Stimulated activated CD8-positive, alpha-beta memory T cell treated with anti-CD3 and anti-CD28 coated beads, Interleukin-12 subunit alpha, Interleukin-12 subunit beta, amount 100 ng/mL, for 4 hours (primary cell): ENCODE measurements at regions not wholly inside any gene's neighbourhood (a gene's known extent, or its start where the extent isn't known, plus 50 kb on each side); places are given as distances from the start of the nearest gene placed in this dataset.

Experiments
- DNase-seq: peaks from one replicate; pipeline ENCODE4 v3.0.0-alpha.2; 2020; ENCODE audit warnings: low read depth

DNA sequence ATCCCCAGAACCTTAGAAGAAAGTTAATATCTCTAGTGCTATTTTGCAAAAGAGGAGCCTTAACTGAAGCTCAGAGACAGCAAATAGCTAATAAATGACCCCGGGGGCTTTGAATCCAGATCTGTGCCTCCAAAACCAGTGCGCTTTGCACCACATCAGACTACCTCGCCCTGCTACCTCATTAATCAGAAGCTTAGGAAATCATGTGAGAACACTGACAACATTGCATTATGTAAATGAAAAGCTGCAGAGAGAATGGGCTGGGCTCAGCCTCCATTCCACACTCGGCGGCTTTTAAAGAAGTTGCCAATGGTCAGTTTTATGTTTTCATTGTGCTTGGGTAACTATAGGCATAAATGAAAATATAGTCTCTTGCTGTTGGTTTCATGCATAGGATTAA, 54.0 kb upstream of the STMND1 start:
- DNase-seq: no peak

DNA sequence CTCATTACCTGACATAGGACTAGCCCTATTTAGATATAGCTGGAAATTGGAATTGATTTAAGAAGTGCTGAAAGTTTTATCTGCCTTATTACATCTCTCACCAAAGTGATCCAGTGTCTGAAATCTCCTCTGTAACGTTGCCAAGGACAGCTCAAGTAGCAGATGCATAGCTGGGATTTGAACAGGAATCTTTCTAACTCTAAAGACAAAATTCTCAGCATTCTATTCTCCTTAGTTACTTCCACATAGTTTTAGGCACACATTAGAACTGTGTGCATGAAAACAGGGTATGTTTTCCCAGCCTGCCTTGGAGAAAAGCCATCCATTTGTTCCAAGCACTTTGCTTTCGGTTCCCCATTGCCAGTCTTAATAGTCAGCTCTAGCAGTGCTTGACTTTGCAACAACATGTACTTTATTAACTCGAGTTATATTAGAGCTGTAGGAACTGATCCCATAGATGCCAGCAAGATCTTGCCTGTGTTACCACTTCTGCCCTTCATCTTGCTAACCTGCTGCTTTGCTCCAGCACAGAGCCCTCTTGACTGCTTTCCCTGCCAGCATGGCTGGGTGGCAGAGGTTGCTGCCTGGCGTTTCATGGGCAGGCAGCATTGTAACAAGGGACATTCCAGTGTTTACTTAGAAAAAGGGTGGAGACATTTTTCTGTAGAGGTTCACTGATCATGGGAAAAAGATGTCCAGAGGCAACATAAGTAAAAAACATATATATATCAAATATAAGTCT, 56.1 kb upstream of the STMND1 start:
- no peak for DNase-seq

DNA sequence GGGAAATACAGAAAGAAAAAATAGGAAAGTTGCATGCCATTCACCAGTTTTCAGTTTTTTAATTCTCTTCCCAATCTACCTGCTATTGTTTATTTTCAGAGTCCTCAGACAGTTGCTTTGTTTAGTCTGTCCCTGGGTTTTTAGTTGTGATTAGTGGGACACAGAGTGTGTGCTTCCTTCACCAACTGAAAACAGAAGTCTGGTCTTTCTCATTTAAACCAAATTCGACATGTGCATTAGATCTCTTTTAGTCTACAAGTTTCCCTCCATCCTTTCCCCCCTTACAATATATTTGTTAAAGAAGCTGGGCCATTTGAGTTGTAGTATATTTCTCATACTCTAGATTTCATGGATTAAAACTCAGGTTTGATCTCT, 58.7 kb upstream of the STMND1 start:
- DNase-seq: no peak

DNA sequence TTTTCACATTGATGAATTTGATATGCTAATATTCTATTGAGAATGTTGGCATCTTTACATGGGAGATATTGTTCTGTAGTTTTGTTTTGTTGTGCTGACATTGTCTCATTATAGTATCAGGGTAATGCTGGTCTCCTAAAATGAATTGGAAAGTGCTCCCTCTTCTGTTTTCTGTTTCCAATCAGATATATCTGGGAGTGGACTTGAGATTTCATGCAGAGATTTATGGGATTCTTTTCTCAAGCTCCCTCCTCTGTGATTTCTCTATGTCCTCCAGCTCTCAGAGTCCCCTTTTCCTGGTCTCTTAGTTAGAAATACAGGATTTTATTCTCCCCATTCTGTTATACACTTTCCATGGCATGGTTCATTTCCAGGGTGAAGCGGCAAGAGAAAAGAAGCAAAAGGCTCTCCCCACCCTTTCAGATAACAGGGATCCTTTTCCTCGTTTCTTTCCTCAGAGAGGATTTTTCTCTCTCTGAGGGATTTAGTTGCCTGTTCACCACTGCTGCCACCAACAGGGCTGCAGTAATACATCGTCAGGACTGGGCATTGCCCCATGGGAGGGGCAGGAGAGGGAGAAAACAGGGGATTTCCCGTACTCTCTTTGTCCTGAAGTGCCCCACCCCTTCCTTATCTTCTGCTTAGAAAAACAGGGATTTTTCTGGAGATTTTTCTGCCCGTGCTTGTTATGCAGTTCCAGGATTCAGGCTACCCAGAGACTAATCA, 59.3 kb upstream of the STMND1 start:
- no peak for DNase-seq

DNA sequence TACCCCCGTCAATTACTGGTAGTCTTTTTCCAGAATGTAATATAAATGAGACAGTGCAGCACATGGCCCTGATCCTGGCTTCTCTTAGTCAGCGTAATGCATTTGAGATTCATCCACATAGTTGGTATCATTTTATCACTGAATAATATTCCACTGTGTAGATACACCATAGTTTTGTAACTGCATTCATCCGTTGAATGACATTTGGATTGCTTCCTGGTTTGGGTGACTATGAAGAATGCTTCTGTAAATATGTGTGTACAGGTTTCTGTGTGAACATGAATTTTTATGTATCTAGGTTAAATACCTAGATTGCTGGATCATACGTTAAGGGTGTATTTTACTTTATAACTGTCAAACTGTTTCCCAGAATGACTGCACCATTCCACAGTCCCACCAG, 62.6 kb upstream of the STMND1 start:
- no peak for DNase-seq

DNA sequence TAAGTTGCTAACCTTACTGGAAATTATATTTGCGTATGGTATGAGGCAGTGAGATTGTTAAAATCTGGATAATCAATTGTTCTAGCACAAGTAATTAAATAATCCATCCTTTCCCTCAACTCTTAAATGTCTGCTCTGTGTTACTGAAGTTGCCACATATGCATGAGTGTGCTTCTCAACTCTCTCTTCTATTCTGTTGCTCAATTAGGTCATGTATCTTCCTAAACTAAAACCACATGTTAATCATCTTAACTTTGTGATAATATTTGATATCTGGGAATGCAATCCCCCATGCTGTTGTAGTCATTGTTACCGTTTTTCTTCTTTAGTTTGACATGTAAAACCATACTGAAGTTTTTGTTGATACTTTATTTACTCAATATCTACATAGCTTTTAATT, 63.5 kb upstream of the STMND1 start:
- no peak for DNase-seq

DNA sequence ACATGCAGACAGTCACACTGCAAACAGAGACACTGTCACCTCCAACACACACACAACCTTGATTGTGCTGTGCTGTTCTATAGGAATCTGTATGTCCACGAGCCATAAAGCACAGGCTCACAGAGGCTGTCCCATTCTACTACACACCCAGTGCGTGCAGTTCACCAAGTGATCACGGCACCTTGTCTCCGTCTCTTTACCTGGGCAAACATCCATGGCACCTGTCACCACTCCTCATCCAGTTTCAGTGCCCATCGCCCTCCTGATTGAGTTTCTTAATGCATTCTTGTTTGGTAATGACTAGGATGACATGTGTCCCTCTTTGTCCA, 65.8 kb upstream of the STMND1 start:
- no peak for DNase-seq

DNA sequence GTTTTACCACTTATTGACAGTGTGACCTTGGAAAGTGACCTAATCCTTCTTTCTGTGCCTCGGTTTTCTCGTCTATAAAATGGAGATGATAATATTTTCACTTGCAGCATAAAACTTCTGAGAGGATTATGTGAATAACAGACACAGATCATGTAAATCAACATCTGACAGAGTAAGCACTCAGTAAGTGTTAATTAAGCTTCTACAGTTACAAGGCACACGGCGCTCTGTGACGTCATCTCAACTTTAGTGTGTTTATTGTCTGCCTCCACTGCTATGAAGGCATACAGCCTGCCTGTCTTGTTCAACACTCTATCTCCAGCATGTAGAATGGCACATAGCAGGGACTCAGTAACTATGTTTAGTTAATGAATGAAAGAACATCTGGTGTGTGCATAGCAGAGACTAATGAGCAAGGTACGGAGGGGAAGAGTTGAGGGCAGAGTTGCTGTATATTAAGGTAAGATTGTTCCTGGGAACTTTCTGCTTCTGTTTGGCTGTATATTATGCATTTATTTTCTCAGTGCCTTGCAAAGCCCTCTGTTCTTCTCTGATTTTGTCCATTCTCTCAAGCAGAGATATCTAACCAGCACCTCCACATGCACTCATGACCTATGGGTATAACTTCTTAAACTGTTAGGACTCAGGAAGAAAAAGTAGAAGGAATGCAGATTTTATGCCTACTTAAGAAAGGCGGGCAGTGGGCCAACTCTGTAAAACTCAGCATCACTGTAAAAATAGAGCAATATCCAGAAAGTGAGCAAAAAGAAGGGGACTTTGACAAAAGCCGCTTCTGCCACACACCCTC, 66.4 kb upstream of the STMND1 start:
- no peak for DNase-seq

DNA sequence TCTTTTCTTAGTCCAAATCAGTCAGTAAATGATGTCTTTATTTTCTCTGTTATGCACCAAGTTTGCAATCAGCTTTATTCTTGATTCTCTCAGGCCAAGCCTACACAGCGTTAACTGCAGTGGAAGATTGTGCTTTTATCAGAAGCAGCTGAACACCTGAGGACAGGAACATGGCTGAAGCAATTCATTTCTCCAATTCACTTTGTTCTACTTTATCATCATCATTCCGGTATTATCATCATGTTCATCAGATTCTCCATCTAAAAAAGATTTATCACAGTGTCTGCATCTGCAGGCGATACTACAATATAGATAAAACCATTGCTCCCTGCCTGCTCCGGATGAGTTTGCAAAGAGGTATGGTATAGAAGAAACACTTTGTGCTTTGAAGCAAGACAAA, 68.1 kb upstream of the STMND1 start:
- DNase-seq: no peak

DNA sequence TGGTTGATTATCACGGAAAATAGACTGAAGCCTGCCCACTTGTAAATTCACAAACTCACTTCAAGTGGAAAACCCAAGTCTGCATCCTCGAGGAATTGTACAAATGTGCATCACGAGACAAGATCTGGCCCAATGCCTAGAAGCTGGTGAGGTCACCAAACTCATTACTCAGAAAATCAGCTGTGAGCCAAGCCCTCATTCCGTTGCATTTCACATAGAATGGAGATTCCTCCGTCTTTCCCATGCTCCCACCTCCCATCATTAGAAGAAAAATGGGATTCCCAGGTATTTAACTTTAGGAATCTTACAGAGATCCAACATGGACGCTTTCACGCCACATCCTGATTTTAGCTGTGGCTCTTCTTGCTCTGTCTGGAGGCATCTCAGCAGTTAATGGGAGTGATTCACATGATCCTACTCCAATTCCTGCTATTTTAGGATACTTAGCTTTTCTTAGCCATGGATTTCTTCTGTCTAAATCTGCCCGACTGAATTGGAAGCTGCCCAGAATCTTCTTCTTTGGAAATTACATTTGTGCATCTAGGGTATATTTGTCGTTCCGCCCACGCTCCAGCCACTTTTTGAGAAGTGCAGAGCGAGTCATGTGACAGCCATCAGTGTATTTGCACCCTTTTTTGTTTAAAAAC, 68.7 kb upstream of the STMND1 start:
- DNase-seq: no peak

DNA sequence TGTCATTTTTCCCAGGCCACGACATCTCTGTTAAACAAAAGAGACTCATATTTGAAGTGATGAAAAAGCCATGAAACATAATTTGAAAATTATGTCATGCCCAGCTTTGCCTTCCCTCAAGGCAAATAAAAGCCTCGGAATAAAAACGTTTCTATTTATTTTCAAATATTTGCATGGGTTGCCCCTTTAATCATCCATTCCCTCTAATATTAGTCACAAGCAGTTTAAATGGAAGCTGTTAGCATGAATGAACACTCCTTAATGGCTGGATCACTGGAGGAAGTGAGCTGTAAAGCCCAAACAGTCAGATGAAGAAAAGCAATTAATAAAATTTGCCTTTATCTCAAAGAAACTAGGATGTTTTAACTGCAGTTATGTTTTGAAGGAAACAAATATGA, 69.3 kb upstream of the STMND1 start:
- no peak for DNase-seq

DNA sequence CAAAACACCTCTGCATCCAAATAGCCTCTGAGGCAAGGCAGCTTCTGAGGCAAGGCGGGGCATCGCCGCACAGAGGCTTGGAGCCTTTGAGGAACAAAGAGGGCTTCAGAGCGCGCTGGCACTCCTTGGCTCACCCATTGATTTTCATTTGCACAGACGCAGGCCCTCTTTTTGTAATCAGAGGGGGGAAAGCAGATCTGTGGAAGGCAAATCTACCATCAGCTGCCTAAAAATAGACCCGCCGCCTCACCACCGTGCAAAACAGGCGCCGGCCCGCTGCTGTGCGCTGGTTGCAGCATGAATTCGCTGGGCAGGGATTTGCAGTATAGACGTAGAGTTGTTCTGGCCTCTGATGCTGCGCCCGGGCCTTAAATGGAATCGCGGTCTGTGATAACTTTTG, 69.9 kb upstream of the STMND1 start:
- no peak for DNase-seq

DNA sequence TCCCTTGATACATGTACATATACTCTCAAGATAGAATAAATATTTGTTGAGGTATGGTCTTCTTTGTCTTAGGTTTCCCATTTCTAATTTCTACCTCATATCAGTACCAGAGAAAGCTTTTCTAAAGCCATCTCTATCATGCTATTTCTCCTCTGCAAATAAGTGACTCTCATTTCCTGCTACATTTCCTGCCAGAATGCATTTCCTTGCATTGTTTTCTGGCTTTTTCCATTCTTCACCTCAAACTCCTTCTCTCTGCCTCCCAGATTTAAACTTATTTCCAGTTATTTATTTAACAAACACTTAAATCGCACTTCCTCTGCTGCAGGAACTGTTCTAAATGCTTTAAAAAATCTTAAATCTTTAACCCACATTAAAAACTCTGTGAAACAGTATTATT, 74.4 kb upstream of the STMND1 start:
- no peak for DNase-seq

DNA sequence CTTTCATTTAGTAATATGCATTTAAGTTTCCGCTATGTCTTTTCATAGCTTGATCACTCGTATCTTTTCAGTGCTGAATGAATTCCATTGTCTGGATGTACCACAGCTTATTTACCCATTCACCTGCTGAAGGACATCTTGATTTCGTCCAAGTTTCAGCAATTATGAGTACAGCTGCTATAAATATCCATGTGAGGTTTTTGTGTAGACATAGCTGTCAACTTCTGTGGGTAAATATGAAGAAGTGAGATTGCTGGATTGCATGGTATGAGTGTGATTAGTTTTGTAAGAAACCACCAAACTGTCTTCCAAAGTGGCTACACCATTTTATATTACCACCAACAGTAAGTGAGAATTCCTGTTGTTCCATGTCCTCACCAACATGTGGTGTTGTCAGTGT, 79.2 kb upstream of the STMND1 start:
- DNase-seq: no peak

DNA sequence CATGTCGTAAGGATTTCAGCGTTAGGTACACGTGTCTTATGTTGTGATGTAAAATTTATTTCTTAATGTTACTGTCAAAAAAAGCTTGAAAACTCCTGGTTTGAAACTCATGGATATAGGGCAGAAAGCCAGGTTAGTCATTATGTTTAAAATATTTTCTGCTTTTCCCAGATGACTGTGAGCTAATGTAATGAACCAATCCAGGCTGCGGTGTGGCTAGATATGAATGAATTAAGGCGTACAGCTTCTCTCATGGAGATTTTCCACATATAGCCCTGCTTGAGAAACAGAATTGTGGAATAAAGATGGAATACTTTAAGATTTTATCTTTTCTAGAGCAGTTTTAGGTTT, 80.3 kb upstream of the STMND1 start:
- DNase-seq: no peak

DNA sequence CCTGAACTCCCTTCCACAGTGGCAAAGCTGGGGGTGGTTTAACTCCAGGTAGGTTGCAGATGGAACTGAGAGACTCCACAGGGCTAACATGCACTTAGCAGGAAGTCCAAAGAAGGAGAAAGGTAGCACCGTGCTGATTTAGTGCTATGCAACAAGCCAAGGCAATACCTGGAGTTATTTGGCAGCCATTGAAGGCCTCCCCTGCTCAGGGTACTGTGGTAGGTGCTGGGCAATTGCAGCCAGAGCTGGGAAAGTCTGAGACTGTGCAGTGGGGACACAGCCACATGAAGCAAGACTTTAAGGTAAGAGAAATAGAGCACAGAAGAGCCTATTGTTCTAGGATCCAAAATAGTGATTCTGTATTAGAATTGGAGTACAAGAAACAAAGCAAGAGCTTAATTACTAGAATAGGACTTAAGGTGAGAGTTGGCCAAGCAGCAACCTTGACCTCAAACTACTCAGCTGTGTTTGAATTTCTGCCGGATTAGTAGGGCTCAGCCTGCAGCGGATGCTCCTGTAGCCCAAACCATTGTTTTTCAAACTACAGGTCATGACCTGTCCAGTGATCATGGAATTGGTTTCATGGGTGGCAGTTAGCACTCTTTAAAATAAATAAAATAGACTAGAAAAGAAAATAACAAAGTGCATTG, 80.8 kb upstream of the STMND1 start:
- no peak for DNase-seq

DNA sequence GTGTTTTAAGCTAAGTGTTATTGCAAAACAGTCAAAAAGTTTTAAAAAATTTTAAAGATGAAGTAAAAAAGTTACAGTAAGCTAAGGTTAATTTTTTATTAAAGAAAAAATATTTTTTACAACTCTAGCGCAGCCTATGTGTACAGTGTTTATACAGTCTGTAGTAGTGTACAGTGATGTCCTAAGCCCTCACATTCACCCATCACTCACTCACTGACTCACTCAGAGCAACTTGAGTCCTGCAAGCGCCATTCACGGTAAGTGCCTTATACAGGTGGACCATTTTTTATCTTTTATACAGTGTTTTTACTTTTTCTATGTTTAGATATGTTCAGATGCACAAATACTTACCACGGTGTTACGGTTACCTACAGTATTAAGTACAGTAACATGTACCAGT, 83.4 kb upstream of the STMND1 start:
- no peak for DNase-seq

DNA sequence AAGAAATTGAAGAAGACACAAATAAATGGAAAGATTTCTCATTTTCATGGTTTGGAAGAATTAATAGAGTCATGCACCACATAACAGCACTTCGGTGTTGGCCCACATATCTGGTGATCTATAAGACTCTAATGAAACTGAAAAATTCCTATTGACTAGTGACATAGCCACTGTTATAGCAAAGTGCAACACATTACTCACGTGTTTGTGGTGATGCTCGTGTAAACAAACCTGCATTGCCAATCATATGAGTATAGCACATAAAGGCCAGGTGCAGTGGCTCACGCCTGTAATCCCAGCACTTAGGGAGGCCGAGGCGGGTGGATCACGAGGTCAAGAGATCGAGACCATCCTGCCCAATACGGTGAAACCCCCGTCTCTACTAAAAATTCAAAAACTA, 84.4 kb upstream of the STMND1 start:
- no peak for DNase-seq

DNA sequence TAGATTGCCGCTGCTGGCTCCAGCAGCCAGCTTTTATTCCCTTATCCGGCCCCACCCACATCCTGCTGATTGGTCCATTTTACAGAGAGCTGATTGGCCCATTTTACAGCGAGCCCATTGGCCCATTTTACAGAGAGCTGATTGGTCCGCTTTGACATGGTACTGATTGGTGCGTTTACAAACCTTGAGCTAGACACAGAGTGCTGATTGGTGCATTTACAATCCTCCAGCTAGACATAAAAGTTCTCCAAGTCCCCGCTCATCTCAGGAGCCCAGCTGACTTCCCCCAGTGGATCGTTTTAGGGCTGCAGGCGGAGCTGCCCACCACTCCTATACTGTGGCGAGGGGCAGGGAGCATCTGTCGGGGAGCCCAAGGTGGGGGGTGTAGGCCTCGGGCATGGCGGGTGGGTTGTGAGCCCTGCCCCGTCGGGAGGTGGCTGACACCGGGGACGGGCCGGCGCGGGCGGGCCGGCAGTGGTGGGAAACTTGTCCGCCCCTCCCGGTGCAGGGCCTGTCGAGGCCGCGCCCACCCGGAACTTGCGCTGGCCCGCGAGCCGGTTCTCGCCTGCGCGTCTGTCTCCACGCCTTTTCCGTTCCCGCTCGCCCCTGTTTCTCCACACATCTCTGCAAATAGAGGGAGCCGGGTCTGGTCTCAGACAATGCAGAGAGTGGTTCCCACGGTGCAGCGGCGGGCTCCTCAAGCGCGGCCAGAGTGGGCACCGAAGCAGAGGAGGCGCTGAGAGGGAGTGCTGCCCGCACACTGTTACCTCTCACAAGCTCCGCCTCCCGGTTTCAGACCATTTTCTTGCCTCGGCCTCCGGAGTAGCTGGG, 86.1 kb upstream of the STMND1 start:
- peak; percentile 27 for DNase-seq

DNA sequence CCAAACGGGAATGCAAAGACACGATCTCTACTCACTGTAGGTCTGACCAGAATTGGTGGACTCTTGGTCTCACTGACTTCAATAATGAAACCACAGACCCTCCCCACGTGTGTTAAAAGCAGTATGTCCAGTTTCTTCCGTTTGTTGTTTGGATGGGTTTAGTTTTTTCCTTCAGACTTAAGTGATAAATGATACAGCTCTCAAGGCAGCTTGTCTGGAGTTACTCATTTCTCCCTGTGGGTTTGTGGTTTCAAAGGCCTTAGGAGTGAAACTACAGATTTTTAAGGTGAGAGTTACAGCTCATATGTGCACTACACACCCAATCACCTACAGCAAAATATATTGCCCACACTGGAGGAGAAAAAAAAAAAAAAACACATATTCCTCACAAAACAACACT, 86.7 kb upstream of the STMND1 start:
- no peak for DNase-seq

DNA sequence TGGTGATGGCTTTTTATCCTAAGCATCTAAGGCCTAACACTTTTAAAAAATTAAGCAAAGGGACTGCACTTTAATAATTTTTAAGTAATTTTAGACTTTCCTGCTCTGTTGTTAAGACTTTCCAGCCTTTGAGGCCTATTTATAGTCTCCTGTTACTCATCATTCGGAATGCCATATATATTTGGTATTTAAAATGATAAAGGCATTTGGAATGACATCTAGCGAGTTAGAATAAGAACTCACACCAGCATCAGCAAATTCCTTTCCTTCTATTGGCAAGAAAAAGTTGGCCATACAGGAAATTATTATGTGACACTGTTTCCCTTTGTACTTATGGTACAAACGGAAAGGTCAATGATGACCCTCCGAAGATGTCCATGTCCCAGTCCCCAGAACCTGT, 88.1 kb upstream of the STMND1 start:
- no peak for DNase-seq
